ENCODE measurements at regions not wholly inside any gene's neighbourhood (a gene's known extent, or its start where the extent isn't known, plus 50 kb on each side); places are given as distances from the start of the nearest gene placed in this dataset.

DNA sequence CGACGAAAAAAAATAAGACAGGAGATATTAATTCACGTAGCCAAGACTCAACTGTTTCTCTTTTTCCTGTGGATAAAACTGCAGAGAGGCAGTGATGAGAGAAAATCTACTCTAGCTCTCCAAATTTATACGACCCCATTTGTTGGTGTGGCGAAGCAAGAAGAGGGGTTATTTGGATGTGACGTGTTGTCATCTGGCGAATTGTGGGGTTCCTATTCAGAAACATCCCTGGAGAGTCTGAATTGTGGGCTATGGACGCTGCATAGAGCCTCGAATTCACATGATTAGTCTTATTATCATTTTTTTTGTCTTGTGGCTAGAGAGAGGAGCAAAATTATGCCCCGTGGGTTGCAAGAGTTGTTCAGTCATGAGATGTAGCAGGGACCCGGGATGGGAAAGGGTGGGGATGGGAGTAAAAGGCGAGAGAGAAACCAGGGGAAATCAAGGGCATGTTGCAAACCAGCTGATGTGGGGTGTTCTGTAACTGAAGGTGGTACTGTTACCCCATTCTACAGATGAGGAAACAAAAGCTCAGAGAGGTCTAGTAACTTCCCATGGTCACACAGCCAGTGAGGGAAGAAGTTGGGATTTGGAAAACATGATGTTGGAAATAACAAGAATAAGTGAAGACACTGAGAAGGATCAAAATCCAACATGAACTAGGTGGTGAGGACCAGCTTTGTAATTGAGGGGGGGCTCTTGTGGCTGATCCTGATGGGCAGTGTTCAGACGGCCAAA, 69.2 kb upstream of the SFMBT2 start:
- intact Hi-C loops (cut with micrococcal nuclease) = loop anchor here (10.0 kb wide), 2 partner anchors 215 to 655 kb away; no protein-coding TSS in a partner anchor

DNA sequence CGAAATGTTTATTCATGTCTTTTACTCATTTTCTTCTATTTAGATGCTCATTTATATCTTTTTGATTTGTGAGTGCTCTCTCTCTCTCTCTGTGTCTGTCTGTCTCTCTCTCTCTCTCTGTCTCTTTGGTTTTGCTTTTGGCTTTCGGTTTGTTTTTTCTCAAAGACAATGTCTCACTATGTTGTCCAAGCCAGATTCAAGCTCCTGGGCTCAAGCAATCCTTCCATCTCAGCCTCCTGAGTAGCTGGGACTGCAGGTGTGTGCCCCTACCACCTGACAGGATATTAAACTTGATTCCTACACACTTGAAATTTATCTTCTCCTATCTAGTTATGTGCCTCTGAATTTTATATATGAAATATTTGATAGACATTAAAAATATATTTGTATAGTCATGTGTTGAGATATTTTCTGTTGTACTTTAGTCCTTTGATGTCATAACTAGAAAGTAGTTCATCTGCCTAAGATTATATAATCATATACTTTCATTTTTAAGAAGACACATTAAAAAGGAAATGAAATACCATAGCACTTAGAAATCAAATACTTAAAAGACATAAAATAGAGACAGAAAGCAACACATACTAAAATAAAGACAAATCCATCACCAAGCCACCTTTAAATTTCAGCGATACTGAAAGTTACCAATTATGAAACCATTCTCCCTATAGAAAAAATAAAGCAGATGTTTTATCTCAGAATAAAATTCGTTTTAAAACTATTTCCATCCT, 68.1 kb upstream of the SFMBT2 start:
- intact Hi-C loops (cut with micrococcal nuclease) = no loop called here

DNA sequence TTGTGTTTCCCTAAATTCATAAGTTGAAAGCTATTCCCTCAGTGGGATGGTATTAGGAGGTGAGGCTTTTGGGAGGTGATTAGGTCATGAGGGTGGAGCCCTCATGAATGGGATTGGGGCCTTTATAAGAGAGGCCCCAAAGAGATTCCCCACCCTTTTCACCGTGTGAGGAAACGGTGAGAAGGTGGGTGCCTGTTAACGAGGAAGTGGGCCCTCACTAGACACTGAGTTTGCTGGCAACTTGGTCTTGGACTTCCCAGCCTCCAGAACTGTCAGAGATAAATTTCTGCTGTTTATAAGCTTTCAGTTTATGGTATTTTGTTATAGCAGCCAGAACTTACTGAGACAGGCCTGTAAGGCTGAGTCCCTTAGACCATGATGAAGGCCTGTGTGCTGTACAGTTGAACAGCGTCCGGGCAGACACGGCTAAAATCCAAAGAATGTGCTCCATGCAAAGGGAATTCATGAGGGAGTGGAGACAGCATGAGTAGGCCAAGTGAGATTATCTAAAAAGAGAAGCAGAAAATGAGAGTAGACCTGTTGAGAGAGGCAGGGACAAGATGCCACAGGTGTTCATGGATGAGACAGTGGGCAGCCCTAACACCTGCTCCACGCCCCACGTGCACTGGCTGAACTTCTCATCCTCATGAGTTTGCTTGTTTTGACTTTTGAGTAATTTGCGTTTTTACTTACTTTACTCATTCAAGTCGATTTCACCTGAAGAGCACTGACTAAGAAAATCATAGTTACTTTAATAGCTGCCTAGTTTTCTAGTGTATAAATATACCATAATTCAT, 66.9 kb upstream of the SFMBT2 start:
- intact Hi-C loops (cut with micrococcal nuclease) = no loop called here

DNA sequence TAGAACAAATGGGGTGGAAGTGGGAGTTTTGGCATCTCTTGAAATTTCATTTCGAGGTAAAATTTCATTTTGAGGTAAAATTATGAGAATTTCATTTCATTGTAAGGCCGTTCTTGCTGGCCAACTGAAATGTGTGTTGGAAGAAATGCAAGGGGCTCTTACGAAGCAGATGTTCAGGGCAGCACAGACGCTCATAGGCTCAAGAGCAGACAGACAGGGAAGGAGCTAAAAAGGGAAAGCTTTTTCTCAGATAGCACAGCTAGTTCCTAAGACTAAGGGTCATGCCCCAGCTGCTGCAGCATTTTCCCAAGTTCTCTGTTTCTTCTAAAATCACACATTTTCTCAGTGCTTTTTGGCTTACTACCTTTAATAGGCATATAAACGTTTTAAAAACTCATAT, 65.1 kb upstream of the SFMBT2 start:
- intact Hi-C loops (cut with micrococcal nuclease) = no loop called here

DNA sequence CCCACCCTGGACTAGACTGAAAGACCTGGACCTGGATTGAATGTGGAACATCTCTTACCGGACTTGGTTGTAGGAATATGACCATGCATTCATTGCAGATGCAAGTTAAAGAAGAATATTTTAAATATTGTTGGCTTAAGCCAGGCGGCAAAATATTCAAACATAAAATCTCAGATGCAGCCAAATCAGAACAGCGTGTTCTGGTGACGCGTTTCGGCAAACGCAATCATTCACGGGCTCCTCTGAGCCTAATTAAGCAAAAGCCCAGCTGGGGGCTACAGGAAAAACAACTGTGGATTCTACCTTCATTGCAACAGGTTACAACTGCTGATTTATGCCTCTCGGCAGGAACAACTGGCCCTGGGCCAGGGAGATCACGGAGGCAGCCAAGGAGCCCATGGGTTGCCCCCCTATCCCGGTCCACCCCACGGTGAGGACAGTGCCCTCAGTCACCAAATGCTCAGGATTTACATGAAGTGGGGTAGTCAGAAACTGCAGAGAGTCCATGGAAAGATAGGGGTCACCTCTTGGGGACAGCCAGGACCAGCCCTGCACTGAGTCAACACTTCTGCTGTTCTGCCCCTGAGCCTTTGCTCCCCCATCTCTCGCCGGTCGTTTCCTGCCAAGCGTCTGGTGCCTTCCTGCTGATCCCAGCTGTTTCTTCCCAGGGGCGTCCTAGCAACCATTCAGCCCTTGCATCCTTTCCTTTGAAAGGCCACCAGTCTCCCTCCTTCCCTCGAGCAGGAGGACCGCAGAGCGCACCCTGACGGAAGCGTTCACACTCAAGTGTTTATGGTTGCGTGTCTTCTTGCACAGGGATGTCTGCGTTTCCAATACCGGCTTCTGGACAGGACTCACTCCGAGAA, 64.4 kb upstream of the SFMBT2 start:
- intact Hi-C loops (cut with micrococcal nuclease) = no loop called here

DNA sequence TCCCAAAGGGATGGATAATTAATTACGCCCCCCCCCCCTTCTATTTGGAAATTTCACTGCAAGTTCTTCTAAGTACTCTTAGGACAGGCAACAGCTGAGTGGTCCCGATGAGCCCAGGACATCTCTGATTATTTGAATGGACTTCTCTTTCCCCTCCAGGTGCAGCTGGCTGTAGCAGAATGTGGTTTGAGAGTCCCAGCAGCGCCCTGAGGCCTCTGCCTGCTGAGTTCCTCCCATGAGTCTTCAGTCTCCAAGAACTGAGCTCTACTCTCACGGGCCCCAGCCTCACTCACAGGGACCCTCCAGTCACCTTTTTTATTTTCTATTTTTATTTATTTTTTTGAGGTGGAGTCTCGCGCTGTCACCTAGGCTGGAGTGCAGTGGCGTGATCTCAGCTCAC, 63.6 kb upstream of the SFMBT2 start:
- intact Hi-C loops (cut with micrococcal nuclease) = no loop called here

DNA sequence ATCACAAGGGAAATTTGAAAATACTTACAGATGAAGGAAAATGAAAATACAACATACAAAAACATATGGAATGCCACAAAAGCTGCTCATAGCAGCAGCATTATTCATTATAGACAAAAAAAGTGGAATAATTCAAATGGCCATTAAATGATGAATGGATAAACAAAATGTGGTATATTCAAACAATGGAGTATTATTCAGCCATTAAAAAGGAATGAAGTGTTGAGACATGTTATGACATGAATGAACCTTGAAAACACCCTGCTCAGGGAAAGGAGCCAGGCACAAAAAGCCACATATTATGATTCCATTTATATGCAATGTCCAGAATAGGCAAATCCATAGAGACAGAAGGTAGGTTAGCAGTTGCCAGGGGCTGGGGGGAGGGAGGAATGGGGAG, 62.6 kb upstream of the SFMBT2 start:
- intact Hi-C loops (cut with micrococcal nuclease) = no loop called here

DNA sequence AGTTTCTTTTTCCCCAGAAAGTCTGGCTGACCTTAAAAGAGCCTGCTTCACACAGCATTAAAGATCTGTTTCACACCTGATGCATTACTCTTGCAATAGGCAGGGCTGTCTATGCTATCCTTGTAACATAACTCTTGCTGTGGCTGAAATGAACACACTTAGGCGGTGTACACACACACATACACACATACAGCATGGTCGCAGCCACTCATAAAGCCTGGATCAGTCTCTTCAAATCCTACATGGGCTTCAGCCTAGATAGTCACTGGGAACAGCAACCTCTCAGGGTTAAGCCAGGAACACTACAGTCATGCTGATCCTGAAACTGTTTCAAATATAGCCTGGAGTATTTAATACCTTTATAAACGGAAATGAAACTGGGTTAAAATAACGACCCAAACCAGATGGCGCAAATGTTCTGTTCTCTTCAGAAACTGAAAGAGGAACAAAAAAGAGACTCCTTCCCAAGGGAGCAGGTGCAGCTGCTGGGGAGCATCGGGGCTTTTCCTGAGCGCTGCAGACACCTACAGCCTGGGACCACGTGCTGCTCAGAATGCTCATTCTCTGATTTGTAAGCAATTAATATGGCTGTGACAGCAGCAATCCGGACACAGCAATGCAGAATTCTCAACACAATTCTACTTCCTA, 61.0 kb upstream of the SFMBT2 start:
- intact Hi-C loops (cut with micrococcal nuclease) = no loop called here

DNA sequence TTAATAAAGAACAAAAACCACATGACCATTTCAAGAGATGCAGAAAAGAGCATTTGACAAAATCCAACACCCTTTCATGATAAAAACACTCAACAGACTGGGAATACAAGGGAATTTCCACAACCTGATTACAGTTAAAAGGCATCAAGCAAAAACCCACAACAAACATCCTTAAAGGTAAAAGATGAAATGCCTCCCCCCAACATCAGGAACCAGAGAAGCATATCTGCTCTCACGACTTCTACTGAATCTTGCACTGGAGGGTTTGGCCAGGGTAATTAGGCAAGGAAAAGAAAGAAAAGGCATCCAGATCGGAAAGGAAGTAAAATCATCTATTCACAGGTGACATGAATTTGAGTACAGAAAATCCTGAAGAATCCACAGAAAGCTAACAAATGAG, 59.5 kb upstream of the SFMBT2 start:
- intact Hi-C loops (cut with micrococcal nuclease) = no loop called here

DNA sequence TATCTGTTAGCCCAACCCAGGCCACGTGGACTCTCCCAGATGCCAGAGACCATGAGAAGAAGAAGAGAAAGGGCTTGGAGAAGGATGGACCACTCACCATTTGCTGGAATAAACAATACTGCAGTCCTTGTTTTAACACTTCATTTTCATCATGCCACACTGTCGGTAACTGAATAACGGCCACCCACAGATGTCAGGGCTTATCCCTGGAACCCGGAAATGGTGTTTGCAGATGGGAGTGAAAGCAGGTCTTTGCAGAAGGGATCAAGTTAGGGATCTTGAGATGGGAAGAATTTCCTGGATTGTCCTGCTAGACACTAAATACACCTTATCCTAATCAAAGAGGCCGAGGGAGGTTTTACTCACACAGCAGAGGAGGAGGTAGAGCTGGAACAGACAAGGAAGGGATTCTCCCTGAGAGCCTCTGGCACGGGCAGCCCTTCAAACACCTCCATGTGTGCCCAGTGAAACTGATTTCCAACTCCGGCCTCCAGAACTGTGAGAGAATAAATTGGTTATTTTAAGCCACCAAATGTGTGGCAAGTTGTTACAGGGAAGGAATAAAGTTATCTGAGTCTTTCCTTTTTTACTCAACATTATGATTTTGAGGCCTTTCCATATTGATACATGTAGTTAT, 56.3 kb upstream of the SFMBT2 start:
- intact Hi-C loops (cut with micrococcal nuclease) = no loop called here

DNA sequence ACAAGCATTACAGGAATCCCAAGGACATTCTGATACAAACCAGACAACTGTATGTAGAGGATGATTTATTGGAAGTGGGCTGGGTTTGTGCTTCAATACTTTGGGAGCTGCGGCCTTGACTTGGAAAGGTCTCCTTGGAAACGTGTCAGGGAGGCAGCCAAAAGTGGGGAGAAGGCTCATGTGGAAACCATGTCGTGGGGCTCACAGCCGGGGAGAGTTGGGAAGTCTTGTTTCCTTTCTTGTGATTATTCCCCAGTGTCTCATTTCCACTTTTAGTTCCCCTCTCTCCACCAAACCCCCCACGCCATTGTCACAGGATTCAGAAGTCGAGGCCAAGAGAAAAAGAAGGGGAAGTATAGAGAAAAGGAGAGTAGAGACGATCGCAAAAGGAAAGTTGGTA, 53.9 kb upstream of the SFMBT2 start:
- intact Hi-C loops (cut with micrococcal nuclease) = no loop called here

All from T-helper 1 cell treated with Interleukin-12 subunit alpha and Interleukin-12 subunit beta and Interleukin-4 antibody, amounts not matched to agents 30 ng/mL and 1 ng/mL, for 36 hours (primary cell).